K562 (cell line): ENCODE measurements at regions not wholly inside any gene's neighbourhood (a gene's known extent, or its start where the extent isn't known, plus 50 kb on each side); places are given as distances from the start of the nearest gene placed in this dataset.
"Not testable (repeated sequence)": the region's sequence is repeated elsewhere in the genome, so short reads cannot be mapped to it uniquely, and the experiment has no call there.

Experiments used
- ATAC-seq: fragments of 200-7000 bp; cut with Tn5 transposase; 3 replicates; pipeline ENCODE4 v1.9.1; 2020; ENCODE audit warnings: moderate library complexity
- BruUV-seq: library from RNA; stranded (reverse); fragments of 400-500 nt; replicated peaks from 2 replicates; lab custom pipeline; 2021; lab: Mats Ljungman, UMichigan
- CTCF ChIA-PET: fragments of 300-600 bp; formaldehyde crosslinking; extraction: SDS; loops from one replicate; lab custom pipeline; 2021; ENCODE audit warnings: low intra/inter-chr PET ratio; lab: Yijun Ruan, JAX
- POLR2A ChIA-PET: fragments of 300-600, 350-650 bp; sonication (Branson Sonifier 250); formaldehyde crosslinking; extraction: SDS; loops from one replicate; lab custom pipeline; 2021; ENCODE audit warnings: antibody characterized with exemption, inconsistent platforms; lab: Yijun Ruan, JAX
- DNase-seq, 4 experiments: peaks; one replicate each; pipeline versions ENCODE4 v3.0.0 to v3.0.0-alpha.2; 2011 to 2018; ENCODE audit warnings: low spot score in 3 of 4, mixed read lengths in 3 of 4; ENCODE audit errors: extremely low read depth in 1 of 4
- FAIRE-seq: peaks from 2 replicates; lab custom pipeline; 2011; peaks lifted over from hg19 to GRCh38; lab: Jason Lieb, UNC
- H2AFZ ChIP-seq: 2 replicates; pipeline ENCODE4 v1.6.0; 2011; ENCODE audit warnings: low read depth, low read length, control low read depth, inconsistent platforms
- H3K27ac ChIP-seq: fragments of 200-600 bp; 3 replicates; pipeline ENCODE4 v1.8.0; 2011; ENCODE audit warnings: low read depth, mild to moderate bottlenecking, control low read depth, inconsistent platforms, low read length, moderate library complexity, mixed read lengths; ENCODE audit errors: extremely low read depth
- H3K27me3 ChIP-seq, 2 experiments: fragments of 300-600 bp in 1 of 2; 2 replicates in 1 of 2; 3 replicates in 1 of 2; pipeline versions ENCODE4 v1.6.0 to v1.8.0; 2011; ENCODE audit warnings: inconsistent platforms in 2 of 2, low read length in 2 of 2, mild to moderate bottlenecking in 1 of 2, mixed read lengths in 1 of 2, moderate library complexity in 1 of 2; ENCODE audit not compliant: control insufficient read depth in 2 of 2, insufficient read depth in 2 of 2
- H3K36me3 ChIP-seq: fragments of 300-600 bp; 3 replicates; pipeline ENCODE4 v1.8.0; 2011; ENCODE audit warnings: mild to moderate bottlenecking, low read length, inconsistent platforms; ENCODE audit not compliant: control insufficient read depth, insufficient read depth
- H3K4me1 ChIP-seq, 2 experiments: fragments of 200-600 bp in 1 of 2; replicated peaks in 1 of 2; 2 replicates in 1 of 2; 3 replicates in 1 of 2; pipeline versions ENCODE4 v1.5.1 to v1.8.0; 2011; ENCODE audit warnings: inconsistent platforms in 2 of 2, low read length in 2 of 2, mild to moderate bottlenecking in 1 of 2, mixed read lengths in 1 of 2, moderate library complexity in 1 of 2; ENCODE audit not compliant: control insufficient read depth in 2 of 2, insufficient read depth in 2 of 2
- H3K4me2 ChIP-seq: 2 replicates; pipeline ENCODE4 v1.6.1; 2011; ENCODE audit warnings: low read length, control low read depth, inconsistent platforms, mixed read lengths; ENCODE audit not compliant: insufficient read depth
- H3K4me3 ChIP-seq: fragments of 200-600 bp; sonication (generic), shearing (Covaris generic); 2 replicates; pipeline ENCODE4 v1.5.1; 2016; ENCODE audit warnings: control low read depth, inconsistent platforms
- H3K79me2 ChIP-seq: fragments of 200-600 bp; 3 replicates; pipeline ENCODE4 v1.8.0; 2011; ENCODE audit warnings: low read length, inconsistent platforms; ENCODE audit not compliant: control insufficient read depth, insufficient read depth
- H3K9ac ChIP-seq, 2 experiments: 2 replicates each; pipeline versions ENCODE4 v1.6.0 to v1.6.1; 2011; ENCODE audit warnings: low read depth in 2 of 2, low read length in 2 of 2, control low read depth in 1 of 2, inconsistent platforms in 1 of 2, mild to moderate bottlenecking in 1 of 2, mixed read lengths in 1 of 2; ENCODE audit not compliant: insufficient read depth in 1 of 2
- H3K9me1 ChIP-seq: one replicate; pipeline ENCODE4 v1.6.0; 2011; ENCODE audit warnings: inconsistent platforms, mild to moderate bottlenecking, low read length, moderate library complexity; ENCODE audit not compliant: control insufficient read depth, insufficient read depth
- H3K9me3 ChIP-seq: replicated peaks from 2 replicates; pipeline ENCODE4 v1.5.1; 2011; ENCODE audit warnings: low read depth, low read length, inconsistent platforms; ENCODE audit not compliant: control insufficient read depth, insufficient read depth
- H4K20me1 ChIP-seq: replicated peaks from 2 replicates; pipeline ENCODE4 v1.6.1; 2011; ENCODE audit warnings: low read length, inconsistent platforms, mixed read lengths; ENCODE audit not compliant: control insufficient read depth, insufficient read depth
- HNRNPH1 ChIP-seq: fragments of 200-400 bp; formaldehyde crosslinking; optimal IDR thresholded peaks from 2 replicates; pipeline ENCODE3; 2017; ENCODE audit warnings: low read depth, mild to moderate bottlenecking, low read length, moderate library complexity
- PRPF4 ChIP-seq: fragments of 200-400 bp; formaldehyde crosslinking; IDR thresholded peaks from one replicate; pipeline ENCODE4 v1.6.1; 2017; ENCODE audit warnings: low read length, low read depth, mild to moderate bottlenecking; ENCODE audit not compliant: insufficient read depth, poor library complexity, severe bottlenecking
- RAD21 ChIP-seq, 2 experiments: fragments of 250-450 bp in 1 of 2; fragments of 450-650 bp in 1 of 2; sonication (Bioruptor Pico) in 1 of 2; formaldehyde crosslinking in 1 of 2; IDR thresholded peaks in 1 of 2; conservative IDR thresholded peaks in 1 of 2; 2 replicates each; pipeline versions ENCODE4 v1.4.0 to v1.8.0; 2020 to 2022; ENCODE audit warnings: mild to moderate bottlenecking in 2 of 2, moderate library complexity in 1 of 2
- ZNF263 ChIP-seq: sonication (generic); formaldehyde crosslinking; IDR thresholded peaks from 2 replicates; pipeline ENCODE4 v1.8.0; 2022; ENCODE audit warnings: mild to moderate bottlenecking, missing genetic modification reagents, borderline replicate concordance
- ZNF280B ChIP-seq: fragments of 250-450 bp; sonication (Bioruptor Pico); IDR thresholded peaks from 2 replicates; pipeline ENCODE4 v1.5.1; 2021; ENCODE audit warnings: mild to moderate bottlenecking
- WGBS: fragments of 100-300 bp; shearing (Covaris generic); methylation state at CpG from one replicate; pipeline ENCODE4 v1.1.6; 2016; ENCODE audit warnings: low coverage, mixed read lengths; ENCODE audit not compliant: insufficient coverage; ENCODE audit errors: missing lambda C conversion rate; 5-methylcytosine and 5-hydroxymethylcytosine counted together
- in situ Hi-C: fragments of 300-500 bp; cut with MboI; formaldehyde crosslinking; loops from 4 replicates; pipeline ENCODE4 v1.15.0; 2018; ENCODE audit warnings: inconsistent platforms, mixed read lengths
- intact Hi-C: fragments of 100-400 bp; cut with micrococcal nuclease; formaldehyde crosslinking; loops from 2 replicates; pipeline ENCODE4 v1.14.2; 2022

GRCh38 chr7:155935726-155936125, 123.5 kb upstream of the SHH start:
- Histone ChIP-seq H3K27ac (no peak overlapping the region), H3K79me2 (no peaks in the 10 kb centered on the region), H3K27me3 (peaks cover 0 to 9% of the 10 kb centered on the region in 2 experiments; a peak in 1 of 5 replicates), H2AFZ (no peak overlapping the region), H3K36me3 (no peaks in the 10 kb centered on the region), H3K4me1 (no peaks in the 10 kb centered on the region), H3K4me2 (no peak overlapping the region), H3K9me3 (no peaks in the 10 kb centered on the region; the same call in 1 of the 2 replicates), H3K4me3 (no peak overlapping the region), H3K9me1 (no peaks in the 10 kb centered on the region), H3K9ac (no peak overlapping the region), H4K20me1 (no peaks in the 10 kb centered on the region)
- intact Hi-C loops: no loop called here
- WGBS: 1% methylated on average over 5 of the region's 5 CpGs
- FAIRE-seq: no peak
- POLR2A ChIA-PET: interaction anchor here (0.8 kb wide), 1 partner anchor 14 kb away, joined by 3 read pairs; no protein-coding TSS in a partner anchor
- CTCF ChIA-PET: no interaction called here
- in situ Hi-C loops: no loop called here
- no peak for ATAC-seq
- DNase-seq: no peak
- TF ChIP-seq PRPF4 (no peak), ZNF280B (CRISPR knock-in tag) (no peak)
- BruUV-seq: no TSS peak

- no peaks in the 10 kb centered on the region; the same call in 1 of the 2 replicates for H3K9me3 ChIP-seq
- H3K4me3 ChIP-seq: no peak overlapping the region
- no peaks in the 10 kb centered on the region for H3K9me1 ChIP-seq
- H4K20me1 ChIP-seq: no peaks in the 10 kb centered on the region
- H3K4me2 ChIP-seq: no peak overlapping the region
- H3K27ac ChIP-seq: no peak overlapping the region
- no peak overlapping the region for H2AFZ ChIP-seq
- H3K4me1 ChIP-seq: no peaks in the 10 kb centered on the region
- in situ Hi-C loops: no loop called here
- DNase-seq (no peak), ATAC-seq (no peak), FAIRE-seq (no peak)
- H3K9ac ChIP-seq: no peak overlapping the region
- intact Hi-C loops: no loop called here
- CTCF ChIA-PET: no interaction called here
- H3K36me3 ChIP-seq: no peaks in the 10 kb centered on the region
- TF ChIP-seq RAD21 (CRISPR knock-in tag; conservative IDR thresholded peaks at IDR 0.05 in 1 of 2, IDR thresholded peaks at IDR 0.05 in 1 of 2): no peak
- no peak for TF ChIP-seq HNRNPH1
- TF ChIP-seq ZNF263 (CRISPR knock-in tag): peak; percentile 37; the same call in 1 of the 2 replicates
- peaks cover 0 to 11% of the 10 kb centered on the region in 2 experiments; a peak in 1 of 5 replicates for H3K27me3 ChIP-seq
- POLR2A ChIA-PET: no interaction called here
- 0% methylated on average over 3 of the region's 3 CpGs for WGBS
- no TSS peak for BruUV-seq
- no peaks in the 10 kb centered on the region for H3K79me2 ChIP-seq
These were observed 122.8 kb upstream of the SHH start for GRCh38 chr7:155935005-155935557.

GRCh38 chr7:155932324-155932723, 120.1 kb upstream of the SHH start:
- H3K79me2 ChIP-seq, intact Hi-C loops, DNase-seq, H2AFZ ChIP-seq, H3K9me3 ChIP-seq, H3K4me3 ChIP-seq, H3K4me1 ChIP-seq, H3K36me3 ChIP-seq, H3K27ac ChIP-seq, BruUV-seq, ATAC-seq, H3K9ac ChIP-seq, H4K20me1 ChIP-seq, in situ Hi-C loops, H3K4me2 ChIP-seq, H3K9me1 ChIP-seq, CTCF ChIA-PET, FAIRE-seq: not testable (repeated sequence)
- peaks cover 4 to 23% of the 10 kb centered on the region in 2 experiments; a peak in 3 of 5 replicates for H3K27me3 ChIP-seq
- WGBS: 3% methylated on average over 9 of the region's 10 CpGs
- POLR2A ChIA-PET: interaction anchor here (1.0 kb wide), 1 partner anchor 8 kb away, joined by 3 read pairs; no protein-coding TSS in a partner anchor
